ENCODE measurements at regions not wholly inside any gene's neighbourhood (a gene's known extent, or its start where the extent isn't known, plus 50 kb on each side); places are given as distances from the start of the nearest gene placed in this dataset.

DNA sequence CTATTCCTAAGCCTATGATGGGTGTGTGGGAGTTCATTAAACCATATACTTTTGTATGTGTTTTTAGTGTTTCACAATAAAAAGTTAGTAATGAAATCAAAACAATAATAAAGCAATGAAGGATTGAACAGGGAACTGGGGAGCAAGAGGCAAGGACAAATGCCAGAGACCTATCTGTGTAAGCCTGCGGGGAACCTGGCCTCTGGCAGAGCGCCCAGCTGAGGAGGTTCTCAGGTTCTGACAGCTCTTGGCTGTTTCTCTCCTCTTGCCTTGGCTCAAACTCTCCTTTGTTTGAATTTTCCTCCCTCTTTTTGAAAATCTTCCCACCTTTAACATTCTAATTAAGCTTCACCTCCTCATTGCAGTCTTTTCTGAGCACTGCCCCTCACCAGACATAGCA is 200.0 kb upstream of the NCKAP5 start:
- no peak for DNase-seq (ENCODE audit: low read depth)

DNA sequence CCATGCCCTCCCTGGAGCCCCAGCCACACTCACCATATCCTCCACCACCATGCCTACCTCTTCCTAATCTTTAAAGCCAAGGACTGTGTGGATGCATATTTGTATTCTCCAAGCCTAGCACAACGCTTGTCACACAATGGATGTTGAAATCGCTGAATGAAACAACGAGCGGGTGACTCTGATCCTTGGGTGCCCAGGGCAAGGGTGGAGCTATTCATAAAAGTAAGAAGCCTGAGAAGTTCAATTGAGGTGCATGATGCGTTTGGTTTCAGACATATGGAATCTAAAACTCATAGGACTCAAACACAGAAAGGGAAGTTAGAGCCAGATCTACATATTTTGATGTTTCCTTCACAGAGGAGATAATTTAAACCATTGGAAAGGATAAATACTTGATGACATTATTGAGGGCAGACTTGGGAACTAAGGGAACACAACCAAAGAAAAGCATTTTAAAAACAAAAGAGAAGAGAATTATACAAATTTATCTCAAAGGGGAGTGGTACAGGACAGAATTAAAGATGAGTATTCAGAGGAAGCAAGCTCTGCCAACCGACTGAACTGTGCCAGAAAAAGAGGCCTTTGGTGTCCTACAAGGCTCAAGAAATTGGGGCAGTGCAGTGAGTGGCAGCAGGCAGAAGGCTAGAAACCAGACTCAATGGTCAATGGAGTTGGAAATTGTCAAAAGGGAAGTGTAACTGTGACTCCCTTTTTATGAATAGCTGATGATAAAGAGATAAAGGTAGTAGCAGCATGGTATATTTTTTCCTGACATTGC is 200.6 kb upstream of the NCKAP5 start:
- DNase-seq (ENCODE audit: low read depth), result no peak

DNA sequence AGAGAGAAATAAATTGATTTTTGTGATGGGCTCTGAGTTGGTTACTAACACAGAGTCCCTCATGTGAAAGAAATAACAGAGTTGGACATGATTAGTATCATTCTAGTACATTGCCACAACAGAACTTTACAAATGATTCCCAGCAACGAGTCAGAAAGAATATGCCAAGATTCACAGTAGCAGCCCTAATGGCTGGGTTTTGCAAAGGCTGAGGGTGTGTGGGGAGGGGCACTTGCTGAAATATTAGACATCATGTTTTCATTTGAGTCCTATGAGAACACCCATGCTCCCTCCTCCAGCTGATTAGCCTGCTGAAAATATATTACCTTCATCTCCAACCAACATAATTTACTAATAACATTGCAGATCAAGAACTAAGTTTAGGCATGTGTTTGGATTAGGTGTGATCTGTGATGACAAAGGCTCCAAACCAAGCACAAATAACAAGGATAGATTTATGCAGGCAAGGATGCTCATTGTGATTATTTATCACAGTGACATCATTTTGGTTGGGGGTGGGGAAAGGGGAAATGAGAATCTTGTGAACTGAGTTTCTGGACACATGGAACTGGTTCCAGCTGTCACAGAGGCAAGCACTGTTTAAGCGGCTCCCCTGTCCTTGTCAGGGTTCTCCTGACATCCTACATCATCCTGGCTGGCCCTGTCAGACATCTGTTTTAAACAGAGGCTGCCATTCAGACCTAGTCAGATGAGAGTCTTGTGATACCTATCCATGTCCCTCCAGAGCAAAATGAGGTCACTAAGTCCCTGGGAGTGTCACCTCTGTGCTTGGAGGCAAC is 205.8 kb upstream of the NCKAP5 start:
- no peak for DNase-seq (ENCODE audit: low read depth)

DNA sequence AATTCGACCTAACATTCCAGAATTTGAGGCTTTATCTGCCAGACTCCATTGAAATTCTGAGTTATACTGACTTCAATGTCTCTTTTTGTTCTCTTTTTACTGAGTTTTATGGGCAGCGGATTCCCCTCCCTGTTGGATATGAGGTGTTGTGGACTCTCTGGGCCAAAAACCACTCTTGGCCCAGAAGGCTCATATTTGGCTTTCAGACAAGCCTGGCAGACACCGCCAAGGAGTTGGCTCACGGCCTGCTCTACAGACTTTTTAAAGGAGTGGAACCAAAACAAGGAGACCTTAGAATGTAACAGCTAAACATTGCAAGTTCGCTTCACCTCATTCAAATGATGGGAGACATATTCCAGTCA is 206.4 kb upstream of the NCKAP5 start:
- no peak for DNase-seq (ENCODE audit: low read depth)

DNA sequence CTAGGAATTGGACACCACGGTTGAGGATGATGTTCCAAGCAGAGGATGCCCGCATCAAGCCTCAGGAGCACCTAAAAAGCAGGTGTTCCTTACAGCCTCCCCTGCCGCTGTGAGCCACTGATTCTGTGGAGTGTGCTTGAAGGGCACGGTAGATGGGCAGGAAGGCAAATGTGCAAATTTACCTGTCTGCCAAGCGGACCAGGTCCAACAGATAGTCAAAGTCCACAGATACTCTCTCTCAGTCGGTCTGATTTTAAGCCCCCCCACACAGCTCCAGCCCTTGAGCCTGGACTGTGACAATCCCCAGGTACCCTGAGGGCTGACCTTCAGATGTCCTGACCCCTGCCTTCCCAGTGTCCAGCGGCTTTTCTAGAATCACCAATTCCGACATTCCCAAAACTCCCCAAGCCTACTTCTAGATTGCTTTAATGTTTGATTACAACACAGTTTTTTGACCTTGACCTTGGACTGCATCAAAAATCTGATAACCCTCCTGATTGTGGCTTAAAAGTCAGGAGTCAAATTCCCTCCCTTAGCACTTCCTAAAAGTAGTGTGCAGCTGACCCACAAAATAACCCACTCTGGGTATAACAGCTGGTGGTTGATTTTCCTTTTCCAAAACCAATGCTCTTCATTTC is 208.8 kb upstream of the NCKAP5 start:
- no peak for DNase-seq (ENCODE audit: low read depth)

DNA sequence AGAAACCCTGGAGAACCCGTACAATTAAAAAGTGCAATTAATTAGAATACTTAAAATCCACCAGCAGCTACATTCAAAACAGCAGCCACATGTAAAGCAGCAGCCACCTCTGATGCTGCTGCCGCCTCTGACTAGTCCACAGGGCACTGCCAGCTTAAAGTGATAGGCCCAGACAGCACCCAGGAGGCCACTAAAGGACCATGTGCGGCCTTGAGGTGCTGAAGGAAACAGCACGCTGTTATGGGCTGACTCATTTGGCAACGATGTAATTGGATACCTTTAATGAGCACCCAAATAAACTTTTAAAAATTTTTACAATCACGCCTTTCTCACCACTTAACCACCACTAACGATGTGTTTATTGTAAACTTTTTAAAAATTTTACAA is 209.3 kb upstream of the NCKAP5 start:
- no peak for DNase-seq (ENCODE audit: low read depth)

DNA sequence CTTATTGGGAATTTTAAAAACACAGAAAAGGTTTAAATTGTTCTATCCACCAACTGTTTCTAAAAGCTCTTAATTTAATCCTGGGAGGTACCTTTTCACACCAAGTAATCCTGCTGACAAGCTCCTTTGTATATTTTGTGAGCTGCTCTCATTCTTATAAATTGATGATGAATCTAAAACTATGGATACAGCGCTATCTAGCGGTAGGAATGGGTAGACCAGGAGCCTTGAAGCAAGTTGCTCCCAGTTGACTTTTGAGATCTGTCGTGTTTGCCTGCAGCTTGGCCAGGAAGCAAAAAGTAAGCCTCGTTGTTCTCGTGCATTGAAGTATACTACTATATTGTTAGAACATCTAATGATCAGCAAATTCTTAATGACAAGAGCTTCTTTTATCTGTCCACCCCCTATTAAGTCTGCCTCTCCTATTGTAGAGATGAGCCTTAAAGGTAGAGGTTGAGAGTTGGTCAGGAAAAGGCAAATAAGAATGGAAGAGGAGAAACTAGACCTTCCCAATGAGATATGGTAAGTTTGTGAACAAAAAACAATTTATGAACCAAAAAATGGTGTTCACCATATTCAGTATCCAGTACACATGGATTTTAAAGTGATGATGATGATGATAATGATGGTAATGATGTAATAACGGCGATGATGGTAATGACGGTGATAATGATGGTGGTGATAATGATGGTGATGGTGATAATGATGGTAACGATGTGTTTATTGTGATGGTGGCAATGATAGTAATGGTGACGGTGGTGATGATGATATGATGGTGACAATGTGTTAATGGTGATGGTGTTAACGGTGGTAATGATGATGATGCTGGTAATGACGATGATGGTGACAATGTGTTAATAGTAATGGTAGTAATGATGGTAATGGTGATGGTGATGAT is 212.1 kb upstream of the NCKAP5 start:
- DNase-seq (ENCODE audit: low read depth), result peak; percentile 89

DNA sequence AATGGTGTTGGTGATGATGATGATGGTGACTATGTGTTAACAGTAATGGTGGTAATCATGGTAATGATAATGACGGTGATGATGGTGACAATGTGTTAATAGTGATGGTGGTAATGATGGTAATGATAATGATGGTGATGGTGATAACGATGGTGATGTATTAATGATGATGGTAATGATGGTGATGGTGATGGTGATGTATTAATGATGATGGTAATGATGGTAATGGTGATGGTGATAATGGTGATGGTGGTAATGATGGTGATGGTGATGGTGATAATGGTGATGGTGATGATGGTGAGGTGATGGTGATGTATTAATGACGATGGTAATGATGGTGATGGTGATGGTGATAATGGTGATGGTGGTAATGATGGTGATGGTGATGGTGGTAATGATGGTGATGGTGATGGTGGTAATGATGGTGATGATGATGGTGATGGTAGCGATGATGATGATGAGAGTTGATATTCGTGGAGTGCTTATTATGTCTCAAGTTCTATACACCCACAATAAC is 212.8 kb upstream of the NCKAP5 start:
- DNase-seq (ENCODE audit: low read depth), result no peak

DNA sequence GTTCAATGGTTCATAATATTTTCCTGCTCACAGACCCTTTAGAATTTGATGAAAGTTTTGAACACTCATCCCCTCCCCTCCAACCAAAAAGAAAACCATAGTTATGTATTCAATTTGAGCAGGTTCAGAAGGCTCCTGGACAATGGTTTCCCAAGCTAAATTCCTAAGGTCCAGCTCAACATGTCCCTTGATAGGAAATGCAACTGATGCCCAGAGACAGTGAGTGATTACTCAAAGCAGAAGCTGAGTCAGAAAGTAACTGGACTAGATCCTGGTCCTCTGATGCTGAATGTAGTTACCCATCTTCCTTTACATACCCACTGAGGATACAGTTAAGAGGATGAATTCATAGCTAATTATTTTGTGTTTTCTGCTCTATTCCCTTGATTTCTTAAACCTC is 218.9 kb upstream of the NCKAP5 start:
- DNase-seq (ENCODE audit: low read depth), result no peak

DNA sequence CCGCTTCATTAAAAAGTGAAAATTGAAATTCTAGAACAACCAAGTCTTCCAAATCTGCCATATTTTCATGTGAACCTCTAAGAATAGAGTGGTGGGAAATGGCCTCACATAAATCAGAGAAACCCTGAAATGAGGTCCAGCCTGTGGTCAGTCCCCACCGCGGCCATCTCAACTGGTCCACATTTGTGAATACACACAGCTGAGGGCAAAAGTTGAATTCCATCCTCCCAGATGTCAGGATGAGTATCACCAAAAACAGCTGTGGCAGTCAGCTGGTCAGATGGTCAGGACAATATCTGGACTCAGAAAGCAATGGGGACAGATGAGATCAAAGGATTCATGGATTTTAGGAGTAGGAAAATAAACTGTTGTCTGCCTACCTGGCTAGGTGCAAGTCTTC is 219.4 kb upstream of the NCKAP5 start:
- no peak for DNase-seq (ENCODE audit: low read depth)

DNA sequence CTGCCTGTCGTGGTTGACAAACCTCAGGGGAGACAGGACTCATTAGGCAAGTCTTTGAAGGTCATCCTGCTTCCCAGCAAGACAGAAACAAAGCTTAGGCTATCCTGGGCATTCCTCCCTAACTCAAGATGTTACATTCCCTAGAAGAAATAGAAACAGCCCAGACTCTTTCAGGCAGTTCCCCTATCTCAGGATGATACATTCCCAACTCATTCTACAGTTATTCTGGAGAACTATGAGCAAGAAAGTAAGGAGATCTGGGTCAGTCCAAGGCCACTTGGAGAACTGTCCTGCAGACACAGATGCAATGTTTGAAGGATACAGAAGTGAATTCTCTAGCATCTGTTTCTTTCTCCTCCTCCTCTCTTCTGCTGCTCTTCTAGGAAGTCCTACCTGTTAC is 220.1 kb upstream of the NCKAP5 start:
- DNase-seq (ENCODE audit: low read depth), result no peak

DNA sequence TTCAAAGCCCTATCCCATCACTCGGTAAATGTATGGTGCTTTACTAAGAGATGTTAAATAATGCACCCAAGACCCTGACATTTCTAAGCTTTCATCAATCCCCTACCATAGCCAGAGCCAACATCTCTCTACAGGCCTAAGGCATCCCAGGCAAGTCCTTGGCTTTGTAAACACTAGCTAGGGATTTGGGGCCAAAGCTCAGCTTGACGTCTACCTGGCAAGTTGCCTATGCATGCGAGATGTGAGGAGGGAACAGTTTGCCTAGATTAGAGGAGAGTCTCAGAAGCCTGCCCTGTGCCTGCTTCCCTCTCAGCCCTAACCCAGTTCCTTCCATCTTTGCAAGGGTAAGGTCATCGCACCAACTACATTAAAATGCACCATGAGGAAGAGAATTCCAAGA is 221.5 kb upstream of the NCKAP5 start:
- DNase-seq (ENCODE audit: low read depth), result no peak

DNA sequence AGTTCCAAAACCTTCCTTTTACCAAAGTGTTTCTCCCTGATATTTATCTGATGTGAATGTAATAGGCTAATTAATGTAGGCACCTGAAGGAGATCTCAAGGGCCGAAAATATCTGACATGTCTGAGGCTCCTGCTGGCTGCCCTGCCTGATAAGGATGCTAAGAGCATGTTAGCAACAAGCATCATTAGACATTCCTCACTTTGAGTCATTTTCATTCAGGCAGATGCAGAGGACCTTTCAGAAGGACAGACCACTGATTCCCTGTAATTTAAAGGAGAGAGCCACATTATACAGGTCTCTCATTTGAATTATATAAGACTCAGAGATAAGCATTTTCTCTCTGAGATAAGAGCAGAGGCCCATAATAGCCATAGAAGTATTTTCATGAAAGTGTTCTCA is 222.4 kb upstream of the NCKAP5 start:
- DNase-seq (ENCODE audit: low read depth), result no peak

DNA sequence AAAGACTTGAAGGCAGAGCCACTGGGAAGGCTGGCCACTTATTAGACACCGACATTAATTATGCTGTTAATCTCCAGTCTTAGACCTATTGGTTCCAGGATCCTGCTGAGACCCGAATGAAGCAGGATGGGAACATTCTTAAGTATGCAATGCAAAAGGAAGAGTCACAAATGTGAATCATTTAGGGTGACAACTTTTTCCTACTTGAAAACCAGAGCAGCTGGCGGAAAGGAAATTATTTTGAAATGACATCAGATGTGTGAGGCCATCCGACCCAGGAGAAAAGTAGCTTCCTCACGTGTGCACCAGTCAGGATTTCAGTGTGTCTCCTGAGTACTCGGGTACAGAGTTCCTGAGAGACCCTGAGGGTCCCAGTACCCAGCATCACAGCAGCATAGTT is 222.9 kb upstream of the NCKAP5 start:
- no peak for DNase-seq (ENCODE audit: low read depth)

DNA sequence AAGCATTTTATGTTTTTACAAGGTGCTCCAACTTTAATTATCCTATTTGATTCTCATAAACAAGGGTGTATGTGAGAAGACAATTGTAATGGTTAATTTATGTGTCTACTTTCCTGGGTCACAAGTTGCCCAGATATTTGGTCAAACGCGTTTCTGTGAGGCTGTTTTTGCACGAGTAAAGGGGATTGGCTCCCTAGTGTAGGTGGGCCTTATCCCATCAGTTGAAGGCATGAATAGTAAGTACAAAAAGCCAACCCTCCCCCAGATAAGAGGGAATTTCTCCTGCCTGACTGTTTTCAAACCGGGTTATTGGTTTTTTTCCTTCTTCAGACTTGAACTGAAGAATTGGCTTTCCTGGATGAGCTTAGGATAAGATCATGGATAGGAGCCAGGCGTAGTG is 224.0 kb upstream of the NCKAP5 start:
- no peak for DNase-seq (ENCODE audit: low read depth)

DNA sequence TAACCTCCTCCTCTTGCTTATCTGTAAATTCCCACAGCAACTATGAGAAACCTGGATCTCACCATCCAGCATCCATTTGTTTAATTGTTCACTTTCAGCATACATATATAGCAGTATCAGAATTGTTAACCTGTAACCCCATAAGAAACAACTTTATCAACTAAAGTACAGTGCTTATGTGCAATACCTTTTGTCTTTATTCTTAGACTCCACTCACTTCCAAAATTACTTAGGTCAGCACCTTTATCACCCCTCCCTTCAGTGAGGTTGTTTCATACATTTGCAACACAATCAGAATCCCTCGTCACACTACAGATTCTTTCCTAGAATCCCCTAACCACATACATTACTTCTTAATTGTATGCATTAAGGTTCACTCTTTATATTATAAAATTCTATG is 225.9 kb upstream of the NCKAP5 start:
- DNase-seq (ENCODE audit: low read depth), result no peak

DNA sequence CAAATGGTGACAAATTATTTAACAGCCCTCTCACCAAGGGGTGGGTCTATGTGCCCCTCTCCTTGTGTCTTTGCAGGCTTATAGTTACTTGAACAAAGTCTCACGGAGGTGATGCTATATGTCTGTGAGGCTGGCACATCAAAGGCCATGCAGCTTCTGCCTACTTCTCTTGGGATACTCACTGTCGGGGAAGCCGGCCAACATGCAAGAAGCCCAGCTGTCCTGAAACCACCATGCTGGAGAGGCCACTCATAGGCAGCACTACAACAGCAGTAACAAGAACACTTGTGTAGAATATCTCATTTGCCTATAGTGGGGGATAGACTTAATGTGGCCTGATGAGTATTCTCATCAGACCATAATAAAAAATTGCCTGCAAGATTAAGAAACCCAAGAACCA is 233.7 kb upstream of the NCKAP5 start:
- no peak for DNase-seq (ENCODE audit: low read depth)

DNA sequence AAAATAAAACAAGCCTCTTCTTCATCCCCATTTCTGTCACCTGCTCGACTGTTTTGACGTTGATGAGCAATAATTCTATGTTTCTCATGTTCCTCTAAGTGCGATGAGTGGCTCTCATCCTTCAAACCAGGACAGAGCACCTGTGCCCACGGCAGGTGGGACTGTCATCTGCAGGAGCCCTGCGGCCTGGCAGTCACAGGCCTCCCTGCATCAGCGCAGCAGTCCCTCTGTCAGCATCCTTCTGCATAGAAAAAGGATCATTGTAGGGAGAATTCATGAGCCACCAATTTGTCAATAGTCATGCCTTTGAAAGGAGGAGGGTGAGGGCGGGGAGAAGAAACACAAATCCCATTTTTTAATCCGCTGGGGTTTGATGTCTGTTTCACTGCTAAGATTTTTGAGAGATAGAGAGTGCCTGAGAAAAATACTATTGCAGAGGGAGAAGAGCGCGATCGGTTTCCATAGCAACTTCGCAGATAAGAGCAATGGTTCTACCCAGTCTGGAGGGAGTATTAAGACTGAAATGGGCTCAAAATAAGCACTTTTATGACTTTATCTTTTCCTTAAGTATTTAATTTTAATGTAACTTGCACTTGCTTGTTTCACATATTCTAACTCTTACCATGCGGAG is 234.3 kb upstream of the NCKAP5 start:
- no peak for DNase-seq (ENCODE audit: low read depth)

DNA sequence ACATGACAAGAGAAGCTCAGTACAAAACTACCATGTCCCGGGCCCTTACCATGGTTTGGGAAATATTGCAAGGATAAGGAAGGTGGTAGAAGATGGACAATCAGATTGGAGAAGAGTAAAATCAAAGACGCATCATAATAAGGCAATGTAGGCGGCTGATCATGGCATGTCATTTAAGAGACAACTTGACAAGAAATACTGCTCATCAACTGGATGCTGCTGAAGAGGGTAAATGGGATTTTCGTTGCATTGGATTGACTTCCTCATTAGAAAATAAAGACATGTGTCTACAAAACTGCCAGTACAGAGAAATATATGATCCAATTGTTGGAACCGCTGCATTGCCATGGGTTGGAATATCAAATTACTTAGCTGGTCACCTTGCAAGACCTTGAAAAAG is 238.3 kb upstream of the NCKAP5 start:
- DNase-seq (ENCODE audit: low read depth), result no peak

DNA sequence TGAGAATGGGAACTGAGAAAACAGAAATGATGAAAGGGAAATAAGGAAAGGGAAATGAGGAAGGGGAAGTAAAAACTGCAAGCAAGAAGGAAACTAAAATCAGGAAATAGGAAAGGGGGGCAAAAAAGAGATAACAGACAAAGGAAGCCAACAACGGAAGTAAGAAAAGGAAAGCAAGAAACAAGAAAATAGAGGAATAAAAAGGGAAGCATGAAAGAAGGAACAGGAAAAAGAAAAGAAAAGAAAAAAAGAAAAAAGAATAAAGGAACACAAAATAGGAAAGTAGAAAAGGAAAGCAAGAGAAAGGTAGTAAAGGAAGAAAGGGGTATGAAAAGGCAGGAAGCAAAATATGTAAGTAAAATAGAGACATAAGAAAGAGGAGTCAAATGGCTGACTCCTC is 241.2 kb upstream of the NCKAP5 start:
- DNase-seq (ENCODE audit: low read depth), result no peak

DNA sequence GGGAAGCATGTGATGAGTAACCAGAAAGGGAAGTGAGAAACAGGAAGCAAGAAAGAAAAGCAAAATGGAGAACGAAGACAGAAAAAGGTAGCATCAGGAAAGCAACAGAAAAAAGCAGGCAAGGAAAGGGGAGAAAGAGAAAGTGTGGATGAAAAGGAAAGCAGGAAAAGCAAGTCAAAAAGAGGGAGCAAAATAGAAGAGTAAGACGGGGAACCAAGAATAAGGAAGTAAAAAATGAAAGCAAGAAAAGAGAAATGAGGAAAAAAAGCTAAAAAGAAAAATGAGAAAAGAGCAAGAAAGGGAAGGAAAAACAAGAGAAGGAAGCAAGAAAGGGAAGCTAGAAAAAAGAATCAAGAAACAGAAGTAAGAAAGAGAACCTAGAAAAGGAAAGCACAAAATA is 242.3 kb upstream of the NCKAP5 start:
- DNase-seq (ENCODE audit: low read depth), result no peak

Measured in HS-27A (cell line).